ENCODE measurements at regions not wholly inside any gene's neighbourhood (a gene's known extent, or its start where the extent isn't known, plus 50 kb on each side); places are given as distances from the start of the nearest gene placed in this dataset.

DNA sequence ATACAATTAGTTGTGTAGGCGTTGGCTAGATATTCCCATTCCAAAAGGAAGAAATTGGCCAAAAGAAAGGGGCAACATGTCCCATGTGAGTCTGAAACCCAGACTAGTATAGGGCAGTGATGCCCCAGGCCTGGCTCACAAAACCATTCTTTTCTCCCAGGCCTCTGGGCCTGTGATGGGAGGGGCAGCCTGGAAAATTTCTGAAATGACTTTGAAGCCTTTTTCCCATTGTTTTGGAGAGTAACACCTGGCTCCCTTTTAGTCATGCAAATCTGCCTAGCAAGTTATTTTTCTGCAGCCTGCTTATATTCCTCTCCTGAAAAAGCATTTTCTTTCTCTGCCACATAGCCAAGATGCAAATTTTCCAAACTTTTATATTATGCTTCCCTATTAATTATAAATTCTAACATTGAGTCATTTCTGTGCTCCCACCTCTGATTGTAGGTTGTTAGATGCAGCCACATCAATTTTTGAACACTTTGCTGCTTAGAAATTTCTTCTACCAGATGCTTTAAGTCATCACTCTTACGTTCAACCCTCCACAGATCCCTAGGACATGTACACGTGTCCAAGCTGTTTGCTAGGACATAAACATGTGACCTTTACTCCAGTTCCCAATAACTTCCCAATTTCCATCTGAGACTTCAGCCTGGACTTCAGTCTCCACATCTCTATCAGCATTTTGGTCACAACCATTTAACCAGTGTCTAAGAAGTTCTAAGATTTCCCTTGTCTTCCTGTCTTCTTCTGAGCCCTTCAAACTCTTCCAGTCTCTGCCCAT, 76.1 kb upstream of the MC4R start:
- FAIRE-seq = no peak
- no peak for ATAC-seq
- 15% methylated on average over 3 of the region's 3 CpGs for WGBS (ENCODE audit: missing lambda C conversion rate)

DNA sequence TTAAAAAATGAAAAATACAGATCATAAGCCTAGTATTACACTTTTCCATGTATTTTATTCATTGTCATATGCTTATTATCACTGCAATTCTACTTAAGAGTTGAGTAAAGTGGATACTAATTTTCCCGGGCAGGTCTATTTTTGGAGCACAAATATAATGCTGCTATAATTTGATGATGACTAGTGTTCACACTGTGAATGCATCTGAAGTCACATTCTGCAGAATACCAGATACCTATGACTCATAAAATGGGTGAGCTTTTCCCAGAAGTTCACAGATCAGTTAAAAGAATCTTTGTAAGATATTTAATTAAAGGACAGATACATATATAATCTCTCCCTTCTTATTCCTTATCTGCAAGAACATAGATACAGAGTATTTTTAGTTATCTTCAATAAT, 79.8 kb upstream of the MC4R start:
- FAIRE-seq (no peak), ATAC-seq (no peak), DNase-seq (ENCODE audit: low read depth in 1 of 2, low spot score in 1 of 2) (no peak)
- Histone ChIP-seq H3K27ac (no peak overlapping the region), H3K4me1 (no peaks in the 10 kb centered on the region), H3K9me3 (no peaks in the 10 kb centered on the region), H3K4me2 (no peak overlapping the region), H3K4me3 (no peak overlapping the region)
- WGBS (ENCODE audit: missing lambda C conversion rate) = 5% methylated on average over 1 of the region's 1 CpG
- ChIA-PET CTCF (no interaction called here), POLR2A (no interaction called here)
- TF ChIP-seq SMC3 (IDR thresholded peaks at IDR 0.05) (no peak), CHD2 (IDR thresholded peaks at IDR 0.05; ENCODE audit: low read length, partially characterized antibody) (no peak), FOSL2 (IDR thresholded peaks at IDR 0.05) (no peak), FOSL2 (CRISPR knock-in tag; IDR thresholded peaks at IDR 0.05) (peak; percentile 9; the same call in 1 of the 2 replicates)

More for the DNA sequence above, 76.1 kb upstream of the MC4R start:
- no peak for TF ChIP-seq CHD4 (IDR thresholded peaks at IDR 0.05; ENCODE audit: borderline replicate concordance)
- TF ChIP-seq TP53 (CRISPR knock-in tag; IDR thresholded peaks at IDR 0.05) = no peak
- H3K9me3 ChIP-seq = no peaks in the 10 kb centered on the region
- POLR2A ChIA-PET = no interaction called here
- H3K4me3 ChIP-seq = no peak overlapping the region
- CTCF ChIA-PET = interaction anchor here (0.9 kb wide), 1 partner anchor 452 kb away, joined by 3 read pairs; no protein-coding TSS in a partner anchor
- H3K27ac ChIP-seq = no peak overlapping the region
- no peak for DNase-seq (ENCODE audit: low read depth in 1 of 2, low spot score in 1 of 2)
- no peaks in the 10 kb centered on the region for H3K4me1 ChIP-seq
- H3K4me2 ChIP-seq = no peak overlapping the region

DNA sequence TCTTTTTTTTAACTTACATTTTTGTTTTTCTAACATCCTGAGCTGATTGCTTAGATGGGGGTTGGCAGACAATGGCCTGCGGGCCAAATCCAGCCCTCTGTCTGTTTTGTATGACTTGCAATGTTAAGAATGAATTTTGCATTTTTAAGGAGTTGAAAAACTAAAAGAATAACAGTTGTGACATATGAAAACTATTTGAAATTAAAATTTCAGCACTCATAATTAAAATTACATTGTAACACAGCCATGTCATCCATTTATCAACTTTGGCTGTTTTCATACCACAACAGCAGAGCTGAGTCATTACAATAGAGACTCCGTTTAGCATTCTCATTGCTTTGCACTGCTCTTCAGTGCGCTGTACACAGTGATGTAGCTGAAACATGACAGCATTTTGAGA, 94.1 kb upstream of the MC4R start:
- TF ChIP-seq TFCP2L1 (CRISPR knock-in tag; IDR thresholded peaks at IDR 0.05) (no peak), MYC (IDR thresholded peaks at IDR 0.05; ENCODE audit: borderline replicate concordance, low read length) (no peak), CBX2 (IDR thresholded peaks at IDR 0.05; ENCODE audit: borderline replicate concordance, low read depth) (no peak), NFE2L2 (conservative IDR thresholded peaks at IDR 0.05; ENCODE audit: low read length) (no peak), RNF2 (IDR thresholded peaks at IDR 0.05; ENCODE audit: borderline replicate concordance, low read depth) (no peak), HOXB13 (CRISPR knock-in tag; IDR thresholded peaks at IDR 0.05; ENCODE audit: low read depth) (no peak), RFX5 (IDR thresholded peaks at IDR 0.05) (no peak), FOSB (CRISPR knock-in tag; IDR thresholded peaks at IDR 0.05) (no peak), EP300 (IDR thresholded peaks at IDR 0.05) (no peak), TP53 (CRISPR knock-in tag; IDR thresholded peaks at IDR 0.05) (no peak), POLR2A (IDR thresholded peaks at IDR 0.05; ENCODE audit: low read length) (no peak), NPAS2 (CRISPR knock-in tag; IDR thresholded peaks at IDR 0.05; ENCODE audit: borderline replicate concordance) (no peak), BHLHE40 (IDR thresholded peaks at IDR 0.05; ENCODE audit: low read depth, low read length) (no peak)
- TF ChIP-seq, protein P1, sequence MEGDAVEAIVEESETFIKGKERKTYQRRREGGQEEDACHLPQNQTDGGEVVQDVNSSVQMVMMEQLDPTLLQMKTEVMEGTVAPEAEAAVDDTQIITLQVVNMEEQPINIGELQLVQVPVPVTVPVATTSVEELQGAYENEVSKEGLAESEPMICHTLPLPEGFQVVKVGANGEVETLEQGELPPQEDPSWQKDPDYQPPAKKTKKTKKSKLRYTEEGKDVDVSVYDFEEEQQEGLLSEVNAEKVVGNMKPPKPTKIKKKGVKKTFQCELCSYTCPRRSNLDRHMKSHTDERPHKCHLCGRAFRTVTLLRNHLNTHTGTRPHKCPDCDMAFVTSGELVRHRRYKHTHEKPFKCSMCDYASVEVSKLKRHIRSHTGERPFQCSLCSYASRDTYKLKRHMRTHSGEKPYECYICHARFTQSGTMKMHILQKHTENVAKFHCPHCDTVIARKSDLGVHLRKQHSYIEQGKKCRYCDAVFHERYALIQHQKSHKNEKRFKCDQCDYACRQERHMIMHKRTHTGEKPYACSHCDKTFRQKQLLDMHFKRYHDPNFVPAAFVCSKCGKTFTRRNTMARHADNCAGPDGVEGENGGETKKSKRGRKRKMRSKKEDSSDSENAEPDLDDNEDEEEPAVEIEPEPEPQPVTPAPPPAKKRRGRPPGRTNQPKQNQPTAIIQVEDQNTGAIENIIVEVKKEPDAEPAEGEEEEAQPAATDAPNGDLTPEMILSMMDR (IDR thresholded peaks at IDR 0.05) = no peak
- TF ChIP-seq, protein P2, sequence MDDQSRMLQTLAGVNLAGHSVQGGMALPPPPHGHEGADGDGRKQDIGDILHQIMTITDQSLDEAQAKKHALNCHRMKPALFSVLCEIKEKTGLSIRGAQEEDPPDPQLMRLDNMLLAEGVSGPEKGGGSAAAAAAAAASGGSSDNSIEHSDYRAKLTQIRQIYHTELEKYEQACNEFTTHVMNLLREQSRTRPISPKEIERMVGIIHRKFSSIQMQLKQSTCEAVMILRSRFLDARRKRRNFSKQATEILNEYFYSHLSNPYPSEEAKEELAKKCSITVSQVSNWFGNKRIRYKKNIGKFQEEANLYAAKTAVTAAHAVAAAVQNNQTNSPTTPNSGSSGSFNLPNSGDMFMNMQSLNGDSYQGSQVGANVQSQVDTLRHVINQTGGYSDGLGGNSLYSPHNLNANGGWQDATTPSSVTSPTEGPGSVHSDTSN (IDR thresholded peaks at IDR 0.05) = no peak
- H3K27ac ChIP-seq = no peak overlapping the region
- ChIA-PET CTCF (no interaction called here), POLR2A (no interaction called here)
- H3K4me2 ChIP-seq = no peak overlapping the region
- H3K4me1 ChIP-seq = no peaks in the 10 kb centered on the region
- no peaks in the 10 kb centered on the region for H3K9me3 ChIP-seq
- ATAC-seq (no peak), FAIRE-seq (no peak), DNase-seq (ENCODE audit: low read depth in 1 of 2, low spot score in 1 of 2) (no peak)
- no peak overlapping the region for H3K4me3 ChIP-seq
- 50% methylated on average over 3 of the region's 3 CpGs for WGBS (ENCODE audit: missing lambda C conversion rate)
